ENCODE measurements at regions not wholly inside any gene's neighbourhood (a gene's known extent, or its start where the extent isn't known, plus 50 kb on each side); places are given as distances from the start of the nearest gene placed in this dataset.

- H3K4me1 ChIP-seq (ENCODE audit: insufficient read depth, low read length): peaks cover 44% of the 10 kb centered on the region
- peaks cover 6% of the 10 kb centered on the region for H3K9me3 ChIP-seq (ENCODE audit: control insufficient read depth, insufficient read depth, low read length)
- H3K9ac ChIP-seq (ENCODE audit: low read depth, low read length): no peak overlapping the region
- H3K36me3 ChIP-seq (ENCODE audit: insufficient read depth, low read length): no peaks in the 10 kb centered on the region; the same call in 1 of the 2 replicates
Observed at GRCh38 chrX:43008356-43008755, 230.4 kb upstream of the PPP1R2C start.

- Histone ChIP-seq H3K4me1 (ENCODE audit: insufficient read depth, low read length) (no peaks in the 10 kb centered on the region; the same call in 1 of the 2 replicates), H3K36me3 (ENCODE audit: insufficient read depth, low read length) (no peaks in the 10 kb centered on the region), H3K9me3 (ENCODE audit: control insufficient read depth, insufficient read depth, low read length) (peaks cover 7% of the 10 kb centered on the region), H3K9ac (ENCODE audit: low read depth, low read length) (no peak overlapping the region)
Observed at GRCh38 chrX:43016021-43016420, 238.1 kb upstream of the PPP1R2C start.

- Histone ChIP-seq H3K36me3 (ENCODE audit: insufficient read depth, low read length) (no peaks in the 10 kb centered on the region), H3K9ac (ENCODE audit: low read depth, low read length) (no peak overlapping the region), H3K4me1 (ENCODE audit: insufficient read depth, low read length) (no peaks in the 10 kb centered on the region; the same call in 1 of the 2 replicates), H3K9me3 (ENCODE audit: control insufficient read depth, insufficient read depth, low read length) (peaks cover 13% of the 10 kb centered on the region)
Observed at GRCh38 chrX:43018031-43018430, 240.1 kb upstream of the PPP1R2C start.

GRCh38 chrX:43019021-43019420 lies 241.1 kb upstream of the PPP1R2C start:
- H3K36me3 ChIP-seq (ENCODE audit: insufficient read depth, low read length): no peaks in the 10 kb centered on the region

GRCh38 chrX:43025806-43026315 lies 247.9 kb upstream of the PPP1R2C start:
- Histone ChIP-seq H3K9me3 (ENCODE audit: control insufficient read depth, insufficient read depth, low read length) (peaks cover 30% of the 10 kb centered on the region), H3K4me1 (ENCODE audit: insufficient read depth, low read length) (no peaks in the 10 kb centered on the region), H3K9ac (ENCODE audit: low read depth, low read length) (no peak overlapping the region), H3K36me3 (ENCODE audit: insufficient read depth, low read length) (no peaks in the 10 kb centered on the region; the same call in 1 of the 2 replicates)

More at GRCh38 chrX:43019021-43019420, 241.1 kb upstream of the PPP1R2C start:
- H3K9me3 ChIP-seq (ENCODE audit: control insufficient read depth, insufficient read depth, low read length): peaks cover 15% of the 10 kb centered on the region
- H3K4me1 ChIP-seq (ENCODE audit: insufficient read depth, low read length): no peaks in the 10 kb centered on the region; the same call in 1 of the 2 replicates
- no peak overlapping the region for H3K9ac ChIP-seq (ENCODE audit: low read depth, low read length)

- no peaks in the 10 kb centered on the region for H3K36me3 ChIP-seq (ENCODE audit: insufficient read depth, low read length)
- no peaks in the 10 kb centered on the region for H3K4me1 ChIP-seq (ENCODE audit: insufficient read depth, low read length)
Observed at GRCh38 chrX:43064096-43064495, 286.1 kb upstream of the PPP1R2C start.

GRCh38 chrX:43065978-43066377 lies 288.0 kb upstream of the PPP1R2C start:
- no peaks in the 10 kb centered on the region for H3K36me3 ChIP-seq (ENCODE audit: insufficient read depth, low read length)
- H3K9me3 ChIP-seq (ENCODE audit: control insufficient read depth, insufficient read depth, low read length): no peaks in the 10 kb centered on the region; the same call in 1 of the 2 replicates
- no peak overlapping the region for H3K9ac ChIP-seq (ENCODE audit: low read depth, low read length)

More at GRCh38 chrX:43064096-43064495, 286.1 kb upstream of the PPP1R2C start:
- no peaks in the 10 kb centered on the region; the same call in 1 of the 2 replicates for H3K9me3 ChIP-seq (ENCODE audit: control insufficient read depth, insufficient read depth, low read length)
- H3K9ac ChIP-seq (ENCODE audit: low read depth, low read length): no peak overlapping the region

GRCh38 chrX:43068639-43069038 lies 290.7 kb upstream of the PPP1R2C start:
- H3K9me3 ChIP-seq (ENCODE audit: control insufficient read depth, insufficient read depth, low read length): no peaks in the 10 kb centered on the region; the same call in 1 of the 2 replicates
- no peak overlapping the region for H3K9ac ChIP-seq (ENCODE audit: low read depth, low read length)
- no peaks in the 10 kb centered on the region for H3K4me1 ChIP-seq (ENCODE audit: insufficient read depth, low read length)
- H3K36me3 ChIP-seq (ENCODE audit: insufficient read depth, low read length): no peaks in the 10 kb centered on the region

More at GRCh38 chrX:43065978-43066377, 288.0 kb upstream of the PPP1R2C start:
- H3K4me1 ChIP-seq (ENCODE audit: insufficient read depth, low read length): no peaks in the 10 kb centered on the region

GRCh38 chrX:43083016-43083415 lies 305.1 kb upstream of the PPP1R2C start:
- H3K36me3 ChIP-seq (ENCODE audit: insufficient read depth, low read length): no peaks in the 10 kb centered on the region
- no peaks in the 10 kb centered on the region for H3K4me1 ChIP-seq (ENCODE audit: insufficient read depth, low read length)
- no peak overlapping the region for H3K9ac ChIP-seq (ENCODE audit: low read depth, low read length)
- peaks cover 9% of the 10 kb centered on the region for H3K9me3 ChIP-seq (ENCODE audit: control insufficient read depth, insufficient read depth, low read length)

- Histone ChIP-seq H3K4me1 (ENCODE audit: insufficient read depth, low read length) (no peaks in the 10 kb centered on the region), H3K9ac (ENCODE audit: low read depth, low read length) (no peak overlapping the region), H3K9me3 (ENCODE audit: control insufficient read depth, insufficient read depth, low read length) (peaks cover 9% of the 10 kb centered on the region), H3K36me3 (ENCODE audit: insufficient read depth, low read length) (no peaks in the 10 kb centered on the region)
Observed at GRCh38 chrX:43087830-43088229, 309.9 kb upstream of the PPP1R2C start.

- no peaks in the 10 kb centered on the region for H3K4me1 ChIP-seq (ENCODE audit: insufficient read depth, low read length)
- H3K36me3 ChIP-seq (ENCODE audit: insufficient read depth, low read length): no peaks in the 10 kb centered on the region
- H3K9ac ChIP-seq (ENCODE audit: low read depth, low read length): no peak overlapping the region
- no peaks in the 10 kb centered on the region for H3K9me3 ChIP-seq (ENCODE audit: control insufficient read depth, insufficient read depth, low read length)
Observed at GRCh38 chrX:43096830-43097229, 318.9 kb upstream of the PPP1R2C start.

- H3K9me3 ChIP-seq (ENCODE audit: control insufficient read depth, insufficient read depth, low read length): no peaks in the 10 kb centered on the region
- no peaks in the 10 kb centered on the region; the same call in 1 of the 2 replicates for H3K4me1 ChIP-seq (ENCODE audit: insufficient read depth, low read length)
- H3K36me3 ChIP-seq (ENCODE audit: insufficient read depth, low read length): no peaks in the 10 kb centered on the region
- H3K9ac ChIP-seq (ENCODE audit: low read depth, low read length): no peak overlapping the region
Observed at GRCh38 chrX:43106009-43106408, 328.0 kb upstream of the PPP1R2C start.

GRCh38 chrX:43108828-43109227 lies 330.9 kb upstream of the PPP1R2C start:
- Histone ChIP-seq H3K4me1 (ENCODE audit: insufficient read depth, low read length) (no peaks in the 10 kb centered on the region; the same call in 1 of the 2 replicates), H3K9ac (ENCODE audit: low read depth, low read length) (no peak overlapping the region), H3K36me3 (ENCODE audit: insufficient read depth, low read length) (no peaks in the 10 kb centered on the region), H3K9me3 (ENCODE audit: control insufficient read depth, insufficient read depth, low read length) (no peaks in the 10 kb centered on the region)

GRCh38 chrX:43121637-43122036 lies 343.7 kb upstream of the PPP1R2C start:
- no peaks in the 10 kb centered on the region for H3K36me3 ChIP-seq (ENCODE audit: insufficient read depth, low read length)
- peaks cover 6% of the 10 kb centered on the region for H3K9me3 ChIP-seq (ENCODE audit: control insufficient read depth, insufficient read depth, low read length)
- H3K4me1 ChIP-seq (ENCODE audit: insufficient read depth, low read length): no peaks in the 10 kb centered on the region
- H3K9ac ChIP-seq (ENCODE audit: low read depth, low read length): no peak overlapping the region

GRCh38 chrX:43139645-43140044 lies 361.7 kb upstream of the PPP1R2C start:
- H3K36me3 ChIP-seq (ENCODE audit: insufficient read depth, low read length): no peaks in the 10 kb centered on the region; the same call in 1 of the 2 replicates
- no peak overlapping the region for H3K9ac ChIP-seq (ENCODE audit: low read depth, low read length)
- 0 out of 2 replicates have a peak, but pooled peaks cover 2% of the 10 kb centered on the region for H3K4me1 ChIP-seq (ENCODE audit: insufficient read depth, low read length)
- no peaks in the 10 kb centered on the region for H3K9me3 ChIP-seq (ENCODE audit: control insufficient read depth, insufficient read depth, low read length)
